Heart left ventricle (tissue), 13 donors: ENCODE measurements at regions not wholly inside any gene's neighbourhood (a gene's known extent, or its start where the extent isn't known, plus 50 kb on each side); places are given as distances from the start of the nearest gene placed in this dataset.

ENCODE experiments used
- POLR2A ChIP-seq, 2 donors: fragments of 450-650 bp; IDR thresholded peaks; one replicate each; pipeline ENCODE4 v1.6.1; 2017; ENCODE audit warnings: antibody characterized with exemption in 2 of 2, mild to moderate bottlenecking in 2 of 2, moderate library complexity in 2 of 2
- TF ChIP-seq, protein P1 (sequence below), 12 donors: fragments of 200-600 bp; sonication (generic) in 4 of 12; IDR thresholded peaks; one replicate each; pipeline versions ENCODE4 v1.5.0 to v1.8.0; 2018 to 2022; ENCODE audit warnings: antibody characterized with exemption in 12 of 12, mild to moderate bottlenecking in 5 of 12
- donor health status: ischemic (EF 13 %, LVEDD 7.1; RV severe dilation, severe dysfunction).
- donor health status: DM: no; HTN: yes; CAD: no.
- donor health status: DM: no; HTN: no; CAD: no.
- donor health status: ischemic (EF 25% LVEDD 6.9; RV normal size, moderate dysfunction).
- donor health status: ischemic (EF 25% LVEDD 5.7; RV mildly dilated, moderate dysfunction).
- donor health status: ischemic (EF 35%, LVEDD 5.7; RV mildly dilated, moderate dysfunction).
- donor health status: nonischemic (EF 11% LVEDD 7.7; RV severe dilation, severe dysfunction).
- donor health status: DM: yes; HTN: yes; CAD: no.
- donor health status: PGD.
- donor health status: ischemic (EF 29% LVEDD 5.4; RV normal size, mild dysfunction).
- donor health status: nonischemic (EF 23%, LVEDD 6.1; RV moderate dilation, normal function).

- TF ChIP-seq, protein P1, sequence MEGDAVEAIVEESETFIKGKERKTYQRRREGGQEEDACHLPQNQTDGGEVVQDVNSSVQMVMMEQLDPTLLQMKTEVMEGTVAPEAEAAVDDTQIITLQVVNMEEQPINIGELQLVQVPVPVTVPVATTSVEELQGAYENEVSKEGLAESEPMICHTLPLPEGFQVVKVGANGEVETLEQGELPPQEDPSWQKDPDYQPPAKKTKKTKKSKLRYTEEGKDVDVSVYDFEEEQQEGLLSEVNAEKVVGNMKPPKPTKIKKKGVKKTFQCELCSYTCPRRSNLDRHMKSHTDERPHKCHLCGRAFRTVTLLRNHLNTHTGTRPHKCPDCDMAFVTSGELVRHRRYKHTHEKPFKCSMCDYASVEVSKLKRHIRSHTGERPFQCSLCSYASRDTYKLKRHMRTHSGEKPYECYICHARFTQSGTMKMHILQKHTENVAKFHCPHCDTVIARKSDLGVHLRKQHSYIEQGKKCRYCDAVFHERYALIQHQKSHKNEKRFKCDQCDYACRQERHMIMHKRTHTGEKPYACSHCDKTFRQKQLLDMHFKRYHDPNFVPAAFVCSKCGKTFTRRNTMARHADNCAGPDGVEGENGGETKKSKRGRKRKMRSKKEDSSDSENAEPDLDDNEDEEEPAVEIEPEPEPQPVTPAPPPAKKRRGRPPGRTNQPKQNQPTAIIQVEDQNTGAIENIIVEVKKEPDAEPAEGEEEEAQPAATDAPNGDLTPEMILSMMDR (IDR thresholded peaks at IDR 0.05): no peak
- no peak for TF ChIP-seq POLR2A (IDR thresholded peaks at IDR 0.05)
Observed at GRCh38 chr1:221994939-221995338, 253.1 kb upstream of the DUSP10 start.
